HG03139 (cell line): ENCODE measurements at regions not wholly inside any gene's neighbourhood (a gene's known extent, or its start where the extent isn't known, plus 50 kb on each side); places are given as distances from the start of the nearest gene placed in this dataset.
A peak's percentile ranks its signal among the peaks of the same experiment; 100 is the strongest.
"Not testable (repeated sequence)": the region's sequence is repeated elsewhere in the genome, so short reads cannot be mapped to it uniquely, and the experiment has no call there.

ENCODE experiments used
- ATAC-seq: cut with Tn5 transposase; IDR thresholded peaks from one replicate; pipeline ENCODE4 v1.9.1; 2021; ENCODE audit not compliant: unreplicated experiment

GRCh38 chr3:140752499-140752898 is 74.6 kb downstream of the TRIM42 start:
- ATAC-seq, result no peak

- ATAC-seq, result peak; percentile 58
Measured at GRCh38 chr3:140753865-140754754, 76.2 kb downstream of the TRIM42 start.

GRCh38 chr3:140754936-140755335 is 77.1 kb downstream of the TRIM42 start:
- ATAC-seq, result no peak

GRCh38 chr3:140756240-140757016 is 78.6 kb downstream of the TRIM42 start:
- ATAC-seq, result peak; percentile 54

- no peak for ATAC-seq
Measured at GRCh38 chr3:140758791-140759444, 81.1 kb downstream of the TRIM42 start.

GRCh38 chr3:140760324-140761075 is 82.6 kb downstream of the TRIM42 start:
- no peak for ATAC-seq

GRCh38 chr3:140761076-140761639 is 83.3 kb downstream of the TRIM42 start:
- ATAC-seq, result no peak

- ATAC-seq, result no peak
Measured at GRCh38 chr3:140762746-140763145, 84.9 kb downstream of the TRIM42 start.

- ATAC-seq, result no peak
Measured at GRCh38 chr3:140763532-140763931, 85.7 kb downstream of the TRIM42 start.

GRCh38 chr3:140765246-140765645 is 87.4 kb downstream of the TRIM42 start:
- ATAC-seq, result no peak

- no peak for ATAC-seq
Measured at GRCh38 chr3:140766465-140766864, 88.6 kb downstream of the TRIM42 start.

- no peak for ATAC-seq
Measured at GRCh38 chr3:140767566-140767965, 89.7 kb downstream of the TRIM42 start.

GRCh38 chr3:140768941-140769340 is 91.1 kb downstream of the TRIM42 start:
- ATAC-seq, result no peak

- ATAC-seq, result no peak
Measured at GRCh38 chr3:140769951-140770350, 92.1 kb downstream of the TRIM42 start.

GRCh38 chr3:140770977-140771667 is 93.3 kb downstream of the TRIM42 start:
- ATAC-seq, result no peak

- no peak for ATAC-seq
Measured at GRCh38 chr3:140777631-140778233, 99.9 kb downstream of the TRIM42 start.

- ATAC-seq, result no peak
Measured at GRCh38 chr3:140791368-140791767, 113.5 kb downstream of the TRIM42 start.

- no peak for ATAC-seq
Measured at GRCh38 chr3:140794507-140794906, 116.6 kb downstream of the TRIM42 start.

GRCh38 chr3:140802898-140803297 is 125.0 kb downstream of the TRIM42 start:
- not testable (repeated sequence) for ATAC-seq
